NCI-H2196 (cell line): ENCODE measurements at regions not wholly inside any gene's neighbourhood (a gene's known extent, or its start where the extent isn't known, plus 50 kb on each side); places are given as distances from the start of the nearest gene placed in this dataset.
"Not testable (repeated sequence)": the region's sequence is repeated elsewhere in the genome, so short reads cannot be mapped to it uniquely, and the experiment has no call there.

Experiments
- DNase-seq: peaks from one replicate; lab custom pipeline; 2025; ENCODE audit not compliant: unreplicated experiment; lab: John Stamatoyannopoulos, UW

- DNase-seq = no peak
Observed at GRCh38 chr9:99474186-99474585, 252.1 kb downstream of the SEC61B start.

DNA sequence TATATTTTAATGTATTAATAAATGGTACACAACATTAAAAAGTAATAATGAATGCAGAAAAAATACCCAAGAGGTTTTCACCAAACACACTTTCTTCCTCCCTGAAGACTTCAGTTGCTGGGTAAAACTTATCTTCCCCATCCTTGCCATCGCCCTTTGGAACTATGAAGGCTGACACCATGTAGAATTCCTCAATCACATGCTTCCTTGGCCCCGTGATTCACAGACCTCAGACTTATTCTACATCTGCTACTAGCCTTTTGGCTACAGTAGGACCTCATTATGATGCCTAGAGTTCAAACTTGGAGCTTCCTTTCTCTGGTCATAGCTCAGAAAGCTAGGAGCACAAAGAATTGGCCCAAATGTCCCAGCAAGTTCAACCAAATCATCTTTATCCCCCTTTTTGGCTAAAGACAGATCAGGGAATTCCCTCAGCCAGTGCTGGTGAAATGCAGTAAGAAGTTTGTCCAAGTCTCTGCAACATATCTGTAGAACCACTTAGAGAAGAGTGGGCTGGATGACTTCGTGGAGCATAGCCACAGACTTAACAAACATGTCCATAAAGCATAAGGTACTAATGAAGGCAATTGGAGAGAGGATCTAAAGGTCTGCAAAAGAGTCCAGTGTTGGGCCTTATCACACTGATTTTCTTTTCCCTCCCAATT lies 253.5 kb downstream of the SEC61B start:
- no peak for DNase-seq

- DNase-seq = no peak
Observed at GRCh38 chr9:99478469-99479027, 256.5 kb downstream of the SEC61B start.

GRCh38 chr9:99479929-99480328 lies 257.8 kb downstream of the SEC61B start:
- no peak for DNase-seq

- no peak for DNase-seq
Observed at GRCh38 chr9:99485459-99485858, 263.4 kb downstream of the SEC61B start.

- DNase-seq = no peak
Observed at GRCh38 chr9:99486684-99487083, 264.6 kb downstream of the SEC61B start.

GRCh38 chr9:99488131-99489059 lies 266.3 kb downstream of the SEC61B start:
- DNase-seq = no peak

DNA sequence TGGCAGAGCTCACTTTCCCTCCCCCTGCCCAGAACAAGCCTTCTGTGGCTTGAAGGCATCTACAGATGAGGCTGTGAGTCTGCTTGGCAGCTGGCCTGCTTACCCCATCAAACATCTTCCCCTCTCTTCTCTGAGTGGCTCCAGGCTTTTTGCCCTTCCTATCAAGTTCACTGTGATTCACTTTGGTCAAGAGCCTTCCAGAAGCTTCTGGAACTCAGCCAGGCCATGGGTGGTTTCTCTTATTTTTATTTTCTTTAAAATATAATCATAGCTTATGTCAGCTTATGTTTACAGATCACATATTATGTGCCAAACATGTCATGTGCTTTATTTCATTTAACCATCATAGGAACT lies 267.0 kb downstream of the SEC61B start:
- no peak for DNase-seq

DNA sequence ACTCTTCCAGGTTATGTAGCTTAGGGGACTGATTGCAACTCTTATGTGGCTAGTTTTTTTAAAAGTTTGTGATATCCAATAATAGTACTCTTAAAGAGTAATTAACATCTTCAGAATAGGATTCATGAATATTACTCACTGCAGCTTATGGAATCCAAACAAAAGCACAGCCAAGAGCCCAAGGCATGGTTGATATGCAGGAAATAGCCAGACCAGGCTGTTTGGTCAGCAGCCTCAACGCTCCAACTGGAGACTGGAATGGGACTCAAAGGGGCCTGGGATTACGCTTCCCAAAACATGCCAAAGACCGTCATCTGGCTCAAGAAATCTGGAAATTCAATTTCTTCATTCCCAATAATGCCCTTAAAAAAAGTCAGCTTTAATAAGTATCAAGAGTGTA lies 268.6 kb downstream of the SEC61B start:
- no peak for DNase-seq

DNA sequence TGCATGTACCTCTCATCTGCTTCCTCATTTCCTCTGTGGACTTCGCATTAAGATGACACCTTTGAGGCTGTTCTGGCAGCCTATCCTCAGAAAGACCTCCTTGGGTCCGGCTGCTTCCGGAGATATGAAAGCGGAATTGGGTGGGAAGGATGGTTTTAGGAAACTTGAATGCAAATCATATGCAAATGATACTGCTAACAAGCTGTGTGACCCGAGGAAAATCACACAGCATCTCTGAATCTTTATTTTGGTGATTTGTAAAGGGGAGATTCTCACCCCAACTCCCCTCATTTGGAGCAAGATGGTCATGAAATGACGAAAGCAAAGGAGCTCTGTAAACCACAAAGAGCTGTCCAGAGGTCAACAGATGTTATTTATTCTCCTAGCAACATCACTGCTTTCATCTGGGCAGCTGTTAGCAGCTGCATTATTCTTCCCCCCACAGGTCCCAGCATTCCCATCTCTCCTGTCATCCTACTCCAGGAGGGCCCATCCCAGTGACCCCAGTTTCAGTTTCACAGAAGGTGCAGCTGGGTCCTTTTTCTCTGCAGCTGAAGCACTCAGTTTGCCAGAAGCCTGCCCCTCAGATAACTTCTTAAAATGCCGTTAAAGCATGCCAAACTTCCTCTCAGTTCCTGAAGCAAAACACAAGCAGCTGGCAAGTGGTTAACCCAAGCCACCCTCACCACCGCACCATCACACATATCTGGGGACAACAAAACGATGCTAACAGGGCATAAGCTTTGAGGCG lies 269.5 kb downstream of the SEC61B start:
- no peak for DNase-seq

DNA sequence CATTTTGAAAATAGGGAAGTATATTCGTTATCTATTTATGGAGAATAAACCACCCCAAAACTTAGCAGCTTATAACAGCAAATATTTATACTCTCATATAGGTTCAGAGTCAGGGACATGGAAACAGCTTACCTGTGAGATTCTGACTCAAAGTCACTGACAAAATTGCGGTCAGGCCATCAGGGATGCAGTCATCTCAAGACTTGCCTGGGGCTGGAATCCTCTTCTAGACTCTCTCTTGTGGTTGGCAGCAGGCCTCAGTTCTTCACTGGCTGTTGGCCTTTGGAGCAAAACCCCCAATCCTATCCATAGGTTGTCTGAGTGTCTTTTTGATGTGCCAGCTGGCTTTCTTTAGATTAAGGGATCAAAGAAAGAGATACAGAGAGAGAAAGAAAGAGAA lies 275.6 kb downstream of the SEC61B start:
- no peak for DNase-seq

GRCh38 chr9:99498979-99499378 lies 276.9 kb downstream of the SEC61B start:
- DNase-seq = not testable (repeated sequence)

- DNase-seq = no peak
Observed at GRCh38 chr9:99505936-99506335, 283.9 kb downstream of the SEC61B start.

- DNase-seq = no peak
Observed at GRCh38 chr9:99506747-99507348, 284.8 kb downstream of the SEC61B start.

DNA sequence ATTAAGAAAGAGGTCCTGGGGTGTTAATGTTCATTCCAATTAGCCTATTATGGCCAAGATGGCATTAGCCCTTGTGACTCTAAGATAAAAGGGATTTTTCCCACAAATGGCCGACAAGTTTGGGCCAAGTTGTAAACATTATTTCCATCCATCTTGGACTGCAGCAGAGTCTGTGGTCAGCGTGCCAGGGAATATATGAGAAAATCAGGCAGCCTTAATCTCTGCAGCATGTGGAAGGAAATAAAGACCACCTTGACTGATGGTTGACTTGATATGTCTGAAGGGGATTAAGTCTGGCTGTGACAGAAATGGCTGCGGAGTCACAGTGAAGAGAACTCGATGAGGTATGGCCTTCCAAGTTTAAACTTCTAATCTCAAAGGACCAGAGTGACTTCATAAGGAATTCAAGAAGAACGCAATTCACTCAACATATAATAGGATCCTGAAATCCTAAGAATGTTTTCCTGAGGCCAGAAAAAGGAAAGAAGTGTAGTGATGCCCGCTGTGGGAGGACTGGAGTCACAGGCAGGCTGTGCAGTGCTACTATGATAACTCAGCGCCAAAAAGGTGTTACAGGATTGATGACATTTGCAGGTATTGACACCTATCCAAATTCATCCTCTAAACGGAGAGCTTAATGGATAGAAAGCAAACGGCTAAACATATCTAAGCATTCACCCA lies 287.1 kb downstream of the SEC61B start:
- no peak for DNase-seq

DNA sequence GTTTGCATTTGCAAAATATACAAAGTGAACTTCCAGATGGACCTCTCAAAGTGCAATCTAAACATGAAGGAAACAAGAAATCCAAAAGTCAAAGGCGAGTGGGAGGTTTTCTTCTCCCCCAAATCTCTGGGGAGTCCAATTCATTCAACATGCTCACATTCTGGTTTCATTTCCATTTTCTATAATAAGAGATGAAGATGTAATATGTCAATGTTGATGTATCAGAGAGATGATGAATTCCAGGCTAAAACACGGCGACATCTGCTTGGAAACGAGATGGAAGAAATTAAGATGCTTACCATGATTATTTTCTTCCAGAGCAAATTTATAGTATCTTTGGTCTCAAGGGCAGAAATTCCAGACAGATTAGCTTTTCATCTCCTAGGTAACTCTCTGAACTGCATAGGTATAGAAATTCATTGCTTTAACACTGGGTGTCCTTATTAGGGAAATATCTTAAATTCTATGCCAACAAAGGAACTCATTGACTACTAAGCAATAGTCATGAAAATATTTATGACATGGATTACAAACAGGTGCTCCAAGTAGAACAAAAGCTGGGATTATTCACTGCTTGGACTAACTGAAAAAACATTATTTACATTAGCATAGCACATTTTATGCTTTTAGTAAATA lies 287.9 kb downstream of the SEC61B start:
- no peak for DNase-seq

DNA sequence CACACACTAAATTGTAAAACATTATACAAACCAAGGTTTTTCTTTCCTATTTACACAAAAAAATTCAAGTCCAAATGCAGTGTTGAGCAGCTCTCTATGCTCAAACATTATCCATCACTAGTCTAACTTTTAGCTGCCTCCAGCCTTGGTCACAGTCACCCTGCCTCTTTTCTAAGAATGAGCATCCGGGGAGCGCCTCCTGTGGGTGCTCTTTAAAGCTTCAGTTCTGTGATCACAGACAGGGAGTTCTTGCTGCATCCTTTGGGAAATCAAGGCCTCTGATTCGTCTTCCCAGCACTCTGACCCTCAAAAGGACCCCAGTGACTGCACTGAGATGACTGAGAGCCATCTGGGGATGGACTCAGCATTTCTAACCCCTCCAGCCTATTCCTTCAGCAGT lies 289.6 kb downstream of the SEC61B start:
- no peak for DNase-seq

GRCh38 chr9:99513441-99514112 lies 291.5 kb downstream of the SEC61B start:
- no peak for DNase-seq

GRCh38 chr9:99515093-99515492 lies 293.0 kb downstream of the SEC61B start:
- DNase-seq = no peak
